NOMO-1 (cell line): ENCODE measurements at regions not wholly inside any gene's neighbourhood (a gene's known extent, or its start where the extent isn't known, plus 50 kb on each side); places are given as distances from the start of the nearest gene placed in this dataset.

Experiments used
- DNase-seq, 2 experiments: peaks; one replicate each; lab custom pipeline; 2025; ENCODE audit not compliant: unreplicated experiment in 2 of 2; lab: John Stamatoyannopoulos, UW

GRCh38 chr21:32184485-32184884, 94.4 kb downstream of the MIS18A start:
- DNase-seq, result no peak

GRCh38 chr21:32184065-32184464, 94.8 kb downstream of the MIS18A start:
- DNase-seq, result no peak

DNA sequence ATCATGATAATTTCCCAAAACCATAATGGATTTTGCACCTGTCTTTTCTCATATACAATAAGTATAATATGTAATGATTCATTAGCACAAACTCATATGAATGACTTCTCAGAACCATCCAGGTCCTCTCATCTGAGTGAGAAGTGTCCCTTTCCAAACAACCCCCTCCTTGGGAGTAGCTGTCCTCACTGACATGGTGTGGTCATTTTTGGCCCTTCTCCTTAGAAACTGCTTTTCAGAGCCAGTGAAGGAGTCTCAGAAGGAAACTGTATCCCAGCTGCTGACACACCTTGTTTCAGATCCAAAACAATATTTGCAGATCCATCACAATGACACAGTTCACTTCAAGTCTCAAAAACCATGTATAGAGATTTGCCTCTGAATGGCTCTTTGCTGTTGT, 95.5 kb downstream of the MIS18A start:
- no peak for DNase-seq

DNA sequence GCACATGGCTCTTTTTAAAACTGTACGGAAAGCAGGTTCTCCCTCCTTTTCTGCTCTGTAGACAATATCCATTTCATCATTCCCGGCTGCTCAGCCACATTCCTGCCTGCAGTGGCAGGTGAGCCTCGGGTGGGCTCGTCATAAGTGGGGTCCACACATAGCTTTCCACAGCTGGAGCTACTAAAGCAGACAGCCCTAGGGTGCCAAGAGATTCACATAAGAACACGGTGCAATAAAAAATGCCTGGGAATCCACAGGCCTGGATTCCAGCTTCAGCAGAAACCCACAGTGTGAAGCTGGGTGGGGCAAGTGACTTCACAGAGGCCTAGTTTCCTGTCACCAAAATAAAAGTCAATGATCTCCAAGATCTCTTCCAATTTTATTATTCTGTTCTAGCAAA, 96.4 kb downstream of the MIS18A start:
- no peak for DNase-seq

DNA sequence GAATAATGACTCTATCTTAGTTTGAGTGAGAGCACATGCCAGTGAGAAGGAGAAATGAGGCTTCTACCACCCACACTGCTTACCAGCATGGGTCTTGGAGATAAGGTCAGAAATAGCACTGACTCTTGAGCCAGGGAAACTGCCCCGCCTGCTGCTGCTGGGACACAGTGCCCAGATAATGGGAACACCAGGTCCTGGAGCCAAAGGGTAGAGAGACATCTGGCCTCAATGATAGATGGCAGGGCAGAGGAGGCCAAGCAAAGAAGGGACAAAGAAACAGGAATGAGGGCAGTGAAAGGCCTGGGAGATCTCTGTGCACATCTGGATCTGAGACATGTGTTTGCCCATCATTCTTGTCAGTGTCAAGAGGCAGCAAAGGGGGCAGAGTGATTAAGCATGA, 97.4 kb downstream of the MIS18A start:
- no peak for DNase-seq

- DNase-seq, result no peak
Measured at GRCh38 chr21:32174819-32175218, 104.0 kb downstream of the MIS18A start.

DNA sequence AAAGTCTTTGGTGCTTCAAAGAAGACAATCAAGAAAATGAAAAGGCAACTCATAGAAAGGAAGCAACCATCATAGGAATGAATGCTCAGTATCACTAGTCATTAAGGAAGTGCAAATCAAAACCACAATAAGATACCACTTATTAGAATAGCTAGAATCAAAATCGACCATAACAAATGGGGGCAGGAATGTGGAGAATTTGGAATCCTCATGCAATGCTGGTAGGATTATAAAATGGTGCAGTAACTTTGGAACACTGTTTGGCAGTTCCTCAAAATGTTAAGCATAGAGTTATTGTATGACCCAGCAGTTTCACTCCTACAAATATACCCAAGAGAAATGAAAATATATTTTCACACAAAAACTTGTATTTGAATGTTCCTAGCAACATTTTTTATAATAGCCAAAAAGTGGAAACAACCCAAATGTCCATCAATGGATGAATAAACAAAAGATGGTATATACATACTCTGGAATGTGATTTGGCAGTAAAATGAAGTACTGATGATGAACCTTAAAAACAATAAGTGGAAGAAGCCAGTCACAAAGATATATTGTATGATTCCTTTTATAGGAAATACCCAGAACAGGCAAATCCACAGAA, 105.6 kb downstream of the MIS18A start:
- no peak for DNase-seq

DNA sequence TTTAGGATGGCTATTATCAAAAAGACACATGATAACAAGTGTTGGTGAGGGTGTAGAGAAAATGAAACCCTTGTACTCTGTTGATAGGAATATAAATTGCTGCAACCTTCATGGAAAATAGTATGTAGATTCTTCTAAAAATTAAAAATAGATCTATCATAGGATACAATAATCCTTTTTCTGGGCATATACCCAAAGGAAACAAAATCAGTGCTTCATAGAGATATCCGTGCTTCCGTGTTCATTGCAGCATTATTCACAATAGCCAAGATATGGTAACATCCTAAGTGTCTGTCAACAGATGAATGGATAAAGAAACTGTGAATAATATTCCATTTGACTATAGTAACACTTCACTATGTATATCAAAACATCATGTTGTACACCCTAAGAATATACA, 106.7 kb downstream of the MIS18A start:
- no peak for DNase-seq

DNA sequence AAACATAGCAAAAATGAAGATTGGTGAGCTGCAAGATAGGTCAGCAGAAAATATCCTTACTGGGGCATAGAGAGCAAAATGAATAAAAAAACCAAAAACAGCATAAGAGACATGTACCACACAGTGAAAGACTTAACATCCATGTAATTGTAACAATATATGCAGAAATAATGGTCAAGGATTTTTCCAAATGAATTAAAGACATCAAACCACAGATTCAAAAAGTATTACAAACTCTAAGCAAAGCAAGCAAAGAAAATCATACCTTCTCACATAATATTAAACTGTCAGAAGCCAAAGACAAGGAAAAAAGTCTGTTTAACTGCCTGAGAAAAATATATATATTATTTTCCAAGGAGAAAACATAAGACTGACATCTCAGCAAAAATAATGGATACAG, 111.3 kb downstream of the MIS18A start:
- no peak for DNase-seq

GRCh38 chr21:32163386-32163785, 115.5 kb downstream of the MIS18A start:
- no peak for DNase-seq

DNA sequence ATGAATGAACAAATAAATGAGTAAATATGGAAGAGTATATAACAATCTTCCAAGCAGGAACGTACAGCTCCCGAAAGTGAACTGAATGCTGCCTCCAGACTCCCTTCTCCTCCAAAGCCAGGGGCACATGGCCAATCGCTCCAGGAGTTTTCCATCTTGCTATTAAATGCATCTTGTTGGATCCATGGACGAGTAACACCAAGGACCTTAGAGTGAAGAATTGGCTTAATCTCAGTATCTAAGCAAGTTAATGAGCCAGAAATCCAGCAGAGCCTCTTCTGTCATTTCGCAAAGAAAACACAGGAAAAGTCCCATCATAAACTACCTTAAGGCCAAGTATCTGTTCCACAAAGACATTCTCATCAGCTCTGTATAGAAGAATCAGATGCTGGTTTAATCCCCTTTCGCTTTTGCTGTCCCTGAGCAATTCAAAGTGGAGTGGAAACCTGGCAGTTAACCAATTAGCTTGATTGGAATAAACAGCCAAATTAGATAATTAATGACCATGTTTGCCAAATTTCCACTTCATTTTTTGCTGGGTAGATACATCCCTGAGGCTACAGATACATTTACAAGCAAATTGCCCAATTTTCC, 116.0 kb downstream of the MIS18A start:
- DNase-seq, result no peak

DNA sequence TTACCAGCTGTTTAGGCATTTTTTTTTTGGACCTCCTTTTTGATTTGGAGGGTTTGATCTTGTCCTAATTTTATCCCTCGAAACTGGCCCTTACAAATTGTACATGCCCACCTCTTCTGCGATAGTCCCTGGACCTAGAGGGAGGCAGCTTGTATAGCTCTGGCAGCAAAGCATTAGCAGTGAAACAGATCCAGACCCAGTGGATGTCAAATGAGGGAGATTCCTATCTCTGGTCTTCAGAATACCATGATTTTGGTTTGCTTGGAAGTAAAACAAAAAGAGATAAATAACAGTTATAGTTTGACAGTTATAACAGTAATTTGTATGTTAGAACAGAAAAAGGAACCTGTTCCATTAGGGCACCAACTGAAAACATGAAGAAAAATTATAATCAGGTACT, 123.6 kb downstream of the MIS18A start:
- DNase-seq, result no peak

DNA sequence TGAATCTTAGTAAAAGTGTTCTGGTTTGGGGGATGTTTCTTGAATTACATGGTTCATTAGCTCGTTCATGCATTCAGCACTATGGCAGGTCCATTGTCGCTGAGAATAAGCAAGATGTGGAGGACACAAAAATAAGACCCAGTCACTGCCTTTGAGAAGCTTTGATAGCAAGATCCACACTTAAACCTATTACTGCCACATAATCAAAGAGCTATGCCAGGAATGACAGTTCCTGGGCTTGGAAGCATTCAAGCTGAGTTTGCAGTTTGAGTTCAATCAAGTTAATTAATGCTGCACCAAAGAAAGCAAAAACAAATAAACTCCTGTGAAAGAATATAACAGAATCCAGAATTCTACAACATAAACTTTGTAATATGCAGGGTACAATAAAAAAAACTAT, 131.8 kb downstream of the MIS18A start:
- no peak for DNase-seq

DNA sequence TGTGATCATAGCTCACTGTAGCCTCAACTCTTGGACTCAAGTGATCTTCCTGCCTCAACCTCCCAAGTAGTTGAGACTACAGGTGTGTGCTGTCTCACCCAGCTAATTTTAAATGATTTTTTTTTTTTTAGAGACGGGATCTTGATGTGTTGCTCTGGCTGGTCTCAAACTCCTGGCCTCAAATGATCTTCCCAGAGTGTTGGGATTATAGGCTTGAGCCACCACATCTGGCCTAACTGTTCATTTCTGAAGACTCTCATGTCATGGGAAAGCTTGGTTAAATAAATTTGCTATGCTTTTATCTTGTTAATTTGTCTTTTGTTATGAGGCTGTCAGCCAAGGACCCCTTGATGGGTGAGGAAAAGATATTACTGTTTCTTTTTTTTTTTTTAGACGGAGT, 134.0 kb downstream of the MIS18A start:
- DNase-seq, result no peak

DNA sequence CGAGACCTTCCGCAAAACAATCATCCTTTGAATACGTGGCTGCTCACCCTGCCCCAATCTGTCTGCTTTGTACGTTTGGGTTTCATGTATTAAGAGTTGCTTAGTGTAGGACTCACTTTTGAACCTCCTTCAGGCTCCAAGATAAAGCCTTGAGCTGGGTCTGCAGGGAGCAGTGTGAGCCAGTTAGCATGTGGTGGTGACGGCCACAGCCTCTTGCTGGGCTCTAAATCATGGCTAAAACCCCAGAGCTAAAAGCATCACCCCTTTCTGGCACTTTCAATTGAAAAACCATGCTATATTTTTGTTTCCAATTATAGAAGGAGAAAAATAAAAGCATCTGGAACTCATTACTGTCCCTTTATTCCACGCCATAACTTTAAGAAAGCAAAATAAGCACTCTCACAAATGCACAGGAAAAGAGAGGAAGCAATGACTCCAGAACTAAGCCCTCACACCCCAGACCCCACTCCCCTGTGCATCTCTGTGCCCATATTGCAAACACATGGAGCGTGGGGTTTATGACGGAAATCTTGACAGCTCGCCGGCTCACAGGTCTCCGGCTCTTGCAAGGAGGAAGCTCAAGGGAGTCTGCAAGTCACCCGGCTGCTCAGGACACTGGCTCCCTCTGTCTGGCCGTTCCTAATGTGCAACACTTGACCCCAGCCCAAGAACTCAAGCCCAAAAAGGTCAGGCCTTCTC, 135.5 kb downstream of the MIS18A start:
- no peak for DNase-seq

DNA sequence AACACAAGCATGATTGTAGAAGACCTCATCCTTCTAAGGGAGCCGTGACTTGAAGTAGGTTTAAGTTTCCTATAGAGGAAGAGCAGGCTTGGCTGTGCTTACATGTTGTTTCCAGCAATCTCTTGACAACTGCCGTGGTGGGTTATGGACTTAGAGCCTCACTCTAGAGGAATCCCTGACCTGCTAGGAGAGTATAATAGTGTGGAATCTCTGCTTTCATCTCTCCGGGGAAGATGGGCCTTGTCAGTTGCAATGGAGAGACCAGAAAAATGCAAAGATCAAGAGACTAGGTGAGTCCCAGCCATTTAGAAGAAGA, 137.6 kb downstream of the MIS18A start:
- DNase-seq, result no peak

DNA sequence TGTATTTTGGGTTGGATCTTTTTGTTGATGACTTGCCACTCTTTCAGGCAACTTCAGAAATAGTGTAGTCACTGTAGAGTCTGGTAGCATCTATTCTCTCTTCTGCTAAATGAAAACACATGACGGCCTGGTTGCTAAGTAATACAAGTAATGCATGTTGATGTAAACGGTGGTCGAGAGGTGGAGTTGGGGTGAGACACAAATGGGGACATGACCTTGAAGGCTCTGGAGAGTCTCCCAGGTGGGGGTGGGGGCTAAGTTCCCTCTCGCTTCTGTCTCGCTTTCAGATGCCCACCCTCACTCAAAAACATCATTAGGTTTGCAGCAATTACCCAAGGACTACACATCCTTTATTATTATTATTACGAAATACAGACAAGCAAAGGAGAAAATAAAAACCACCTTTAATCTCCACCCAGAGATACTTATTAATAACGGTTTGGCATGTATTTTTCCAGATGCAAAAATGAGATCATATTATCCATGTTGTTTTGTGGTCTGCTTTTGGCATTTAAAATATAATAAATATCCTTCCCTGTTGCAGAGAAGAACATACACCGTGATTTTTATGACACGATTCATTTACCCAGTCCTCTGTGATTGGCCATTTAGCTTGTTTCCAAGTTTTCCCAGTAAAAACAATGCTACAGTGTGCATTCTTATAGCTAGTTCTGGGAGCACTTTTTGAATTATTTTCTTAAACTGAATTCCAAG, 138.1 kb downstream of the MIS18A start:
- no peak for DNase-seq

DNA sequence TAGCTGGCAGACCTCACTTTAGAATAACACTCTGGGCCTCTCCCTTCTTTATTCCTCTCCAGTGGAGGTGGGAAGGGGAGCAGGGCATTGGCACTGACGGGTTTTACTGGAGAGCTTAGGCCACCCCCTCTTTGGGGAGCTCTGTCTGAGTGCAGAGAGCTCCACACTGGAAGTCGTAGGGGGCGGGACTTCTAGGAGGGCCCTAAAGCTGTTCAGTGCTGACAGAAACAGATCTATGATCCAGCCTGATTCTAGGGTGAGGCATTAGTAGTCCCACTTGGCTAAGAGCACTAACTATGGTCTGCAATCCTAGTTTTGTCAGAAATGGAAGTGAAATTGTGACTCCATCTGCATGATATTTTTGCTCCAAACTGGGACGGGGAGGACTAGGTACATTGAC, 138.7 kb downstream of the MIS18A start:
- no peak for DNase-seq

DNA sequence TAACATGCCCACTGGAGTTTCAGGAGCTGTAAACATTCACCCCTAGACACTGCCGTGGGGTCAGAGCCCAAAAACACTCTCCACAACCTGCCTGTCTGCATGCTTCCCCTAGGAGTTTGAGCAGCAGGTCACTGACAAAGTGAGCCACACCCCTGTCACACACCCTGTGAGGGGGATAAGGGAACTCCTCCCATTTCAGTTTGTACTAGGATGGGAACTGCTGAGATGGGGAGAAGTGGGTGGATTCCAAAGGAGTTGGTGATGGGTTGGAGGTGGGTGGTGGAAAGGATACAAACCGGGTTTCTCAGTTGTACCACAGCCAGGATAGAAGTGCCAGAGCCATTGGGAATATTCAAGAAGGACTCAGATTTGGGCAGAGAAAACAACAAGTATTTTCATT, 140.2 kb downstream of the MIS18A start:
- DNase-seq, result no peak

DNA sequence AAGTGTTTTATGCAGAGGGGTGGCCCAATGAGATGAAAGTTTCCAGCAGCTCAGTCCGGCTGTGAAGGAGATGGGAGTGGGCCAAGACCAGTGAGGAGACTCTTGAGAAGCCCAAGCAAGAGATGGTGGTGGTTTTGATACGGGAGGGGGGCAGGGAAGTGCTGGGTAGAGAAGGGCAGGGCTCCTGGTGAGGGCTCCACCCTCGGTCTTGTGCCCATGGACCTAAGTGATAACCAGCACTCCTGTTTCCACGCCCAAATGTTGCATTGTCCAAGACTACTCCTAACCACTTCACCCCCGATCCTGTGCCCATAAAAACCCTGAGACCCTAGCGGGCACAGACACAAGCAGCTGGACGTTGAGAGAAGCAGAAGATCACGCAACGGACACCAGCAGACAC, 140.9 kb downstream of the MIS18A start:
- no peak for DNase-seq

DNA sequence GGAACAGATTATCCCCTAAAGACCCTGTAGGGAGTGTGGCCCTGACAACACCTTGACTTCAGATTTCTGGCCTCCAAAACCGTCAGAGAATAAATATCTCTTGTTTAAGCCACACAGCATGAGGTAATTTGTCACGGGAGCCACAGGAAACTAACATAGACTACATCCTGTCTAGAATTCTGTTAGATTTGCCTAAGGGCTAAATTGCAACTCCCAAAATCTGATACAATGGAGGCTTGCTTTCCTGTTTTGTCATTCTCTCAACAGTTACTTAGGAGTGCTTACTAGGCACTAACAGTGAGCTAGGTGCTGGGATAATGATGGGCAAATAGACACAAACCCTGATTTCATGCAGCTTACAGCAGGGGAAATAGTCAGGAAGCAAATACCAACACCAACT, 141.6 kb downstream of the MIS18A start:
- DNase-seq, result no peak

DNA sequence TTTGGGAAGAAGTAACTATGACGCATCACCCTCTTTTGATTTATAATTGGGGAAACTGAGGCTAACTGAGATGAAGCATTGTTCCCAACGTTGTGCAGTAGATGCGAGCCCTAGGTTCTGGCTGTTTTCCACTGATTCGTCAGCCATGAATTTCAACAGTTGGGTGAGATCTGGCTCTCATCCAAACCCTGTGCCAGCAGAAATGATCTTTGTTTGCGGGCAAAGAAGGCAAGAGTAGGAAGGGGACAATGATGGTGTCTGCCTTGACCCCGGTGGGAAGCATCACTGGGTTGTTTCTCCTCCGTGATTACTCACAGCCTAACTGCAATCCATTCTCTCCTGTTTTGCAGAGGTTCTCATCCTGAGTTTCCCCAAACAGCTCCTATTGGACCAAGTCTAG, 142.3 kb downstream of the MIS18A start:
- no peak for DNase-seq
